HG03354 (cell line): ENCODE measurements at regions not wholly inside any gene's neighbourhood (a gene's known extent, or its start where the extent isn't known, plus 50 kb on each side); places are given as distances from the start of the nearest gene placed in this dataset.

Experiments
- ATAC-seq: cut with Tn5 transposase; IDR thresholded peaks from one replicate; pipeline ENCODE4 v1.9.1; 2021; ENCODE audit warnings: mild to moderate bottlenecking; ENCODE audit not compliant: unreplicated experiment, poor library complexity, severe bottlenecking

- no peak for ATAC-seq
These were observed 176.6 kb downstream of the BCL11B start for GRCh38 chr14:99095369-99095768.

DNA sequence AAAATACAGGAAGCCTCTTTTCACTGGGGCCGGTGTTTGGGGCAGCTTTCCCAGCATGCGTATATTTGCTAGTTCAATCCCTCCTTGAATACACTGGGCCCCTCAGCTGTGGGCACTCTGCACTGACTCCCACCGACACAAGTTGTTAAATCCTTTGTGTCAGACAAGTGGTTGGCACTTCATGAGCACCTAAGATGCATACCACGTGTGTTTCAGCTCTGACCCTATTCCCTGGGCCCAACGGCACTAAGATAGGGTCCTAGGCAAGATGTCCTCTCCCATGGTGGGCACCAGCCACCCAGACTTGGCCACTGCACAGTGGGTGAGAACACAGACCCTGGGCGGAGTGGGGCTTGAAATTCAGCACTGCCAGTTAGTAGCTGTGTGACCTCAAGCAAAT, 173.8 kb downstream of the BCL11B start:
- ATAC-seq: no peak

- no peak for ATAC-seq
These were observed 172.8 kb downstream of the BCL11B start for GRCh38 chr14:99099051-99099787.

- no peak for ATAC-seq
These were observed 171.3 kb downstream of the BCL11B start for GRCh38 chr14:99100497-99101270.

DNA sequence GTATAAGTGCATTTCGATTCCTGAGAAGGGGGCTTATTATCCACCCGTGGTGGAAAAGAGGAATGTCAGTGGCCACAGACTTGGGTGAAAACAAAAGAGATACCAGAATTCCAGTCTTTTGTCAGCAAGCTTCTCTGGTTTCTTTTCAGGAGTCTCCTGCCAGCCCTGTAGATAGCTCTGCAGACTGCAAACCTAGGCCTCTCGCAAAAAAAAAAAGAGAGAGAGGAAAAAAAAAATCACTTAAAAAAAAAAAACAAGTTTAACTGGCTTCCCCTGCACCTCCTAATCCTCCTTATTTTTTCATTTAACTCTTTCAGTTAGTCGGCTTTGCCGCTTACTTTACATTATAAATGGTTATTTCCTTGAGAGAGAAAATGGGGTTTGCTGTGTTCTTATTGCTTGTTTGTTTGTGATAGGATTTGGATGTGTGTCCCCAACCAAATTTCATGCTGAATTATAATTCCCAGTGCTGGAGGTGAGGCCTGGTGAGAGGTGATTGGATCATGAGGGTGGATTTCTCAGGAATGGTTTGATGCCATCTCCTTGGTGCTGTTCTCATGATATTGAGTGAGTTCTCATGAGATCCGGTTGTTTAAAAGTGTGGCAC, 170.0 kb downstream of the BCL11B start:
- ATAC-seq: no peak

- no peak for ATAC-seq
These were observed 155.2 kb downstream of the BCL11B start for GRCh38 chr14:99116741-99117295.

- no peak for ATAC-seq
These were observed 154.3 kb downstream of the BCL11B start for GRCh38 chr14:99117671-99118045.

- no peak for ATAC-seq
These were observed 153.8 kb downstream of the BCL11B start for GRCh38 chr14:99118046-99118721.

DNA sequence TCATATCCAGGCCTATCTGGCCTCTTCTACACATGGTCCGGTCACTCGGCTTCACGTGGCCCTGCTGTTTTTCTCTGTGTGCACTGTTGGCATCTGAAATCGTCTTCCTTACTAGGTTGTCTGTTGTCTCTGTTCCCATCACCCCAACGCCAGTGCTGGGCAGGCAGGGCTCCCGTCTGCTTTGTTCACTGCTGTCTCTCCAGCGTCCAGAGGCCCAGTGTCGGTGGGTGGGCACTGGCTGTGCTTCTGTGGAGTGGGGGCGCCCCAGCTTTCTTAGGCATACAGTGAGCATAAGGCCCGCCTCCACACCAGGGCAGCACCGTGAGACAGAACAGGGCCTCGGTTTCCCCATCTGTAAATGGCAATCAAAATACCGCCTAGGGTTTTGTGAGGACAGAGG, 153.1 kb downstream of the BCL11B start:
- ATAC-seq: no peak
